HepG2 (cell line): ENCODE measurements at regions not wholly inside any gene's neighbourhood (a gene's known extent, or its start where the extent isn't known, plus 50 kb on each side); places are given as distances from the start of the nearest gene placed in this dataset.

Experiments
- ATAC-seq: fragments of 200-7000 bp; cut with Tn5 transposase; 3 replicates; pipeline ENCODE4 v1.9.1; 2020; ENCODE audit warnings: mild to moderate bottlenecking, moderate library complexity
- BruUV-seq: library from RNA; stranded (reverse); fragments of 400-500 nt; replicated peaks from 2 replicates; lab custom pipeline; 2021; lab: Mats Ljungman, UMichigan
- CTCF ChIA-PET: fragments of 300-600 bp; formaldehyde crosslinking; extraction: SDS; loops from one replicate; lab custom pipeline; 2021; ENCODE audit warnings: low total read pairs, inconsistent platforms, low intra/inter-chr PET ratio; lab: Yijun Ruan, JAX
- POLR2A ChIA-PET: fragments of 350-600 bp; sonication (Branson Sonifier 250); formaldehyde crosslinking; loops from one replicate; lab custom pipeline; 2020; ENCODE audit warnings: antibody characterized with exemption, inconsistent platforms; lab: Yijun Ruan, JAX
- DNase-seq: peaks from one replicate; pipeline ENCODE4 v3.0.0-alpha.2; 2015; ENCODE audit warnings: low spot score
- FAIRE-seq: peaks from 3 replicates; lab custom pipeline; 2011; peaks lifted over from hg19 to GRCh38; lab: Jason Lieb, UNC
- H2AFZ ChIP-seq: one replicate; pipeline ENCODE4 v1.6.1; 2011; ENCODE audit warnings: low read length, inconsistent platforms
- H3K27ac ChIP-seq: fragments of 300-600 bp; 3 replicates; pipeline ENCODE4 v1.8.0; 2011; ENCODE audit warnings: mixed run types, mild to moderate bottlenecking, mixed read lengths, low read length, inconsistent platforms; ENCODE audit not compliant: insufficient read depth; ENCODE audit errors: extremely low read length
- H3K27me3 ChIP-seq, 2 experiments: fragments of 200-600 bp in 1 of 2; 2 replicates in 1 of 2; 3 replicates in 1 of 2; pipeline versions ENCODE4 v1.6.0 to v1.8.0; 2011; ENCODE audit warnings: low read length in 2 of 2, mild to moderate bottlenecking in 2 of 2, moderate library complexity in 2 of 2, inconsistent platforms in 1 of 2; ENCODE audit not compliant: insufficient read depth in 2 of 2, control insufficient read depth in 1 of 2
- H3K36me3 ChIP-seq, 2 experiments: fragments of 200-600 bp in 1 of 2; replicated peaks in 1 of 2; 2 replicates in 1 of 2; 3 replicates in 1 of 2; pipeline versions ENCODE4 v1.5.1 to v1.8.0; 2011; ENCODE audit warnings: low read length in 2 of 2, inconsistent platforms in 1 of 2; ENCODE audit not compliant: insufficient read depth in 2 of 2, control insufficient read depth in 1 of 2
- H3K4me1 ChIP-seq: 2 replicates; pipeline ENCODE4 v1.5.1; 2012; ENCODE audit warnings: low read length, inconsistent platforms; ENCODE audit not compliant: insufficient read depth
- H3K4me2 ChIP-seq: 2 replicates; pipeline ENCODE4 v1.6.0; 2011; ENCODE audit warnings: low read depth, low read length, inconsistent platforms
- H3K4me3 ChIP-seq, 3 experiments: fragments of 200-600 bp in 1 of 3; sonication (generic), shearing (Covaris generic) in 1 of 3; replicated peaks in 1 of 3; 2 replicates each; pipeline ENCODE4 v1.5.1; 2011 to 2016; ENCODE audit warnings: low read length in 3 of 3, inconsistent platforms in 2 of 3, low read depth in 2 of 3, mild to moderate bottlenecking in 2 of 3, control low read depth in 1 of 3, mixed read lengths in 1 of 3; ENCODE audit not compliant: insufficient read depth in 1 of 3
- H3K79me2 ChIP-seq: one replicate; pipeline ENCODE4 v1.6.1; 2011; ENCODE audit warnings: low read length, inconsistent platforms; ENCODE audit not compliant: insufficient read depth
- H3K9ac ChIP-seq: 2 replicates; pipeline ENCODE4 v1.6.0; 2011; ENCODE audit warnings: mild to moderate bottlenecking, low read depth, low read length, inconsistent platforms; ENCODE audit not compliant: insufficient read depth
- H3K9me3 ChIP-seq: 2 replicates; pipeline ENCODE4 v1.5.1; 2012; ENCODE audit warnings: mild to moderate bottlenecking, low read length
- H4K20me1 ChIP-seq: 2 replicates; pipeline ENCODE4 v1.6.0; 2011; ENCODE audit warnings: inconsistent platforms, mild to moderate bottlenecking, low read length, moderate library complexity; ENCODE audit not compliant: insufficient read depth
- ATAD3A ChIP-seq: sonication (generic); formaldehyde crosslinking; IDR thresholded peaks from 2 replicates; pipeline ENCODE4 v1.4.0; 2020; ENCODE audit warnings: missing genetic modification reagents
- ATF5 ChIP-seq: sonication (generic); formaldehyde crosslinking; IDR thresholded peaks from 2 replicates; pipeline ENCODE4 v1.4.0; 2020; ENCODE audit warnings: mild to moderate bottlenecking, low read depth, missing genetic modification reagents
- FOSL1 ChIP-seq: sonication (generic); formaldehyde crosslinking; IDR thresholded peaks from 2 replicates; pipeline ENCODE4 v1.9.0; 2021; ENCODE audit warnings: missing genetic modification reagents, borderline replicate concordance
- GTF3A ChIP-seq: sonication (generic); formaldehyde crosslinking; conservative IDR thresholded peaks from 2 replicates; pipeline ENCODE4 v1.4.0; 2020; ENCODE audit warnings: mild to moderate bottlenecking, missing genetic modification reagents
- JUN ChIP-seq: sonication (generic); formaldehyde crosslinking; IDR thresholded peaks from 2 replicates; pipeline ENCODE4 v1.4.0; 2020; ENCODE audit warnings: mild to moderate bottlenecking, missing genetic modification reagents
- NRL ChIP-seq: sonication (generic); formaldehyde crosslinking; IDR thresholded peaks from 2 replicates; pipeline ENCODE4 v1.5.0; 2020; ENCODE audit warnings: missing genetic modification reagents, mild to moderate bottlenecking, moderate library complexity, borderline replicate concordance
- PHF21A ChIP-seq: sonication (generic); formaldehyde crosslinking; IDR thresholded peaks from 2 replicates; pipeline ENCODE4 v1.5.0; 2020; ENCODE audit warnings: mild to moderate bottlenecking, missing genetic modification reagents
- SRY ChIP-seq: sonication (generic); formaldehyde crosslinking; IDR thresholded peaks from 2 replicates; pipeline ENCODE4 v1.8.0; 2022; ENCODE audit warnings: mild to moderate bottlenecking, missing genetic modification reagents
- XBP1 ChIP-seq: sonication (generic); formaldehyde crosslinking; IDR thresholded peaks from 2 replicates; pipeline ENCODE4 v1.5.0; 2020; ENCODE audit warnings: missing genetic modification reagents
- ZNF3 ChIP-seq: IDR thresholded peaks from 2 replicates; pipeline ENCODE4 v1.7.0; 2017; ENCODE audit warnings: inconsistent platforms
- ZNF317 ChIP-seq: sonication (generic); formaldehyde crosslinking; IDR thresholded peaks from 2 replicates; pipeline ENCODE4 v1.5.0; 2020; ENCODE audit warnings: mild to moderate bottlenecking, missing genetic modification reagents
- ZNF414 ChIP-seq: sonication (generic); formaldehyde crosslinking; IDR thresholded peaks from 2 replicates; pipeline ENCODE4 v1.5.0; 2020; ENCODE audit warnings: missing genetic modification reagents
- ZNF552 ChIP-seq: sonication (generic); formaldehyde crosslinking; IDR thresholded peaks from 2 replicates; pipeline ENCODE4 v1.9.0; 2022; ENCODE audit warnings: missing genetic modification reagents, mild to moderate bottlenecking, borderline replicate concordance
- ZNF569 ChIP-seq: sonication (generic); formaldehyde crosslinking; IDR thresholded peaks from 2 replicates; pipeline ENCODE4 v1.5.0; 2020; ENCODE audit warnings: mild to moderate bottlenecking, missing genetic modification reagents, moderate library complexity, borderline replicate concordance
- ZNF614 ChIP-seq: IDR thresholded peaks from 2 replicates; pipeline ENCODE4 v1.6.1; 2018; ENCODE audit warnings: missing biosample characterization, missing genetic modification reagents, inconsistent platforms, borderline replicate concordance
- WGBS: methylation state at CpG from one replicate; pipeline ENCODE4 v1.1.6; 2017; ENCODE audit warnings: low lambda C conversion rate; 5-methylcytosine and 5-hydroxymethylcytosine counted together
- in situ Hi-C: cut with HindIII; loops from 2 replicates; pipeline ENCODE4 v1.10.0; 2017; ENCODE audit warnings: low pct_unique_long_range_greater_than_20kb; ENCODE audit not compliant: extremely low pct_ligation_motif_present
- intact Hi-C: fragments of 100-400 bp; cut with micrococcal nuclease; formaldehyde crosslinking; loops from one replicate; pipeline ENCODE4 v1.10.0; 2022; ENCODE audit not compliant: unreplicated experiment
- TF ChIP-seq, protein P1 (sequence below): IDR thresholded peaks from 2 replicates; pipeline ENCODE4 v1.6.1; 2016; ENCODE audit warnings: low read depth, borderline replicate concordance
- TF ChIP-seq, protein P2 (sequence below): sonication (generic); formaldehyde crosslinking; IDR thresholded peaks from 2 replicates; pipeline ENCODE4 v1.4.0; 2020; ENCODE audit warnings: missing genetic modification reagents

DNA sequence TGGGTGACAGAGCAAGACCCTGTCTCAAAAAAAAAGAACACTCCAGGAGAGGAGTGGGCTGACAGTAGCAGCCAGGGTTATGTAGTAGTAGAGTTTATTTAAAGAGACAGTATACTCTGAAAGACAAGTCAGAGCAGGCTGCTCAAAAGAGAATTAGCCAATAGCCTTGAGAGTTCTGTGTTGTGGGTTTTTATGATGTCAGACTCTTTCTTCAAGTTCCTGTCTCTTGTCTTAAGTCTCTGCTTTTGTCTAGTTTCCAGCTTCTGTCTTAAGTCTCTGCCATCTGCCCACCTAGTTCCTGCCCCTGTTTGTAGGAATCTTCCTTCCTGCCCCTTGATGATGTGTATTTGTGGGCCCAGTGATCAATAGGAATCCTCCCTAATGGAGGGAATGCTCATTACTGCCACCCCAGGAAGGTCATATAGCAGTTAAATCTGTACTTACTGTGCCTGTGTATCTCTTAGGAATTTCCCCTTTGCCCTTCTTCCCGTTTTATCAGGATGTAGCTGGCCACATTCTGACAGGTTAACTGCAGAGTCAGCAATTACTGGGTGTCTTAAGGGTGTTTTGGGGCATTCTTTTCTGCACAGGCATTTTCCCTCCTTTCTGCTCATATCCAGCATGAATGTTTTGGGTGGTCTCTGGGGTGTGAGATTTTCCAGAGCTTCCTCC, 580.5 kb upstream of the SGCD start (continued):
- TF ChIP-seq, protein P1, sequence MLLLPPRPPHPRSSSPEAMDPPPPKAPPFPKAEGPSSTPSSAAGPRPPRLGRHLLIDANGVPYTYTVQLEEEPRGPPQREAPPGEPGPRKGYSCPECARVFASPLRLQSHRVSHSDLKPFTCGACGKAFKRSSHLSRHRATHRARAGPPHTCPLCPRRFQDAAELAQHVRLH = no peak
- TF ChIP-seq, protein P2, sequence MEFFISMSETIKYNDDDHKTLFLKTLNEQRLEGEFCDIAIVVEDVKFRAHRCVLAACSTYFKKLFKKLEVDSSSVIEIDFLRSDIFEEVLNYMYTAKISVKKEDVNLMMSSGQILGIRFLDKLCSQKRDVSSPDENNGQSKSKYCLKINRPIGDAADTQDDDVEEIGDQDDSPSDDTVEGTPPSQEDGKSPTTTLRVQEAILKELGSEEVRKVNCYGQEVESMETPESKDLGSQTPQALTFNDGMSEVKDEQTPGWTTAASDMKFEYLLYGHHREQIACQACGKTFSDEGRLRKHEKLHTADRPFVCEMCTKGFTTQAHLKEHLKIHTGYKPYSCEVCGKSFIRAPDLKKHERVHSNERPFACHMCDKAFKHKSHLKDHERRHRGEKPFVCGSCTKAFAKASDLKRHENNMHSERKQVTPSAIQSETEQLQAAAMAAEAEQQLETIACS = no peak
- no peak for TF ChIP-seq ZNF614 (CRISPR knock-in tag)

DNA sequence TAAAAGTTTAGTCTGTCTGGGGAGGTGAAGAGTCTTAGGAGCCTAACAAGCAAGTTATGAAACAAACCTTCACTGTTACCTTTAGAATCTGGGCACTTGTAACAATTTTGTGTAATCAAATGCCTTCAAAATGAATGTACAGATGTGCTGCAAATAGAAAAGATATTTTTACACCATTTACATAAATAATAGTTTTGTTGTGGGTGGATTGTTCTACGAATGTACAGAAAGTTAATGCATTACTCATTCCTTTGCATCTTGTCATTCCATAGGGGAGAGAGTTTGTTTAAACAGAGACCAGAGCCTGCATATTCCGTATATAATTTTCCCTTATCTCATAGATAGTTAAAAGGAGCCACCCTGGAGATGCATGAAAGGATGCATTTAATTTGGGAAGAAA, 576.9 kb upstream of the SGCD start:
- no peak for FAIRE-seq
- BruUV-seq = no TSS peak

GRCh38 chr5:155750571-155750970, 576.4 kb upstream of the SGCD start:
- Histone ChIP-seq H3K4me2 (no peak overlapping the region), H4K20me1 (no peaks in the 10 kb centered on the region), H3K36me3 (no peaks in the 10 kb centered on the region), H3K27me3 (no peaks in the 10 kb centered on the region; a peak in 1 of 5 replicates), H3K27ac (no peak overlapping the region), H3K9me3 (no peaks in the 10 kb centered on the region), H2AFZ (no peak overlapping the region), H3K4me1 (no peaks in the 10 kb centered on the region), H3K9ac (no peak overlapping the region), H3K79me2 (no peaks in the 10 kb centered on the region), H3K4me3 (no peak overlapping the region)
- in situ Hi-C loops = no loop called here
- ChIA-PET CTCF (no interaction called here), POLR2A (no interaction called here)
- no peak for DNase-seq
- BruUV-seq = no TSS peak
- intact Hi-C loops = no loop called here
- no peak for ATAC-seq
- no peak for FAIRE-seq
- no peak for TF ChIP-seq PHF21A
- no peak for TF ChIP-seq ZNF3 (CRISPR knock-in tag)
- TF ChIP-seq ZNF414 = no peak
- TF ChIP-seq SRY (CRISPR knock-in tag) = no peak
- TF ChIP-seq ATF5 (CRISPR knock-in tag) = no peak
- no peak for TF ChIP-seq ZNF552 (CRISPR knock-in tag)
- TF ChIP-seq XBP1 (CRISPR knock-in tag) = no peak
- no peak for TF ChIP-seq JUN (CRISPR knock-in tag)
- no peak for TF ChIP-seq ZNF317 (CRISPR knock-in tag)
- no peak for TF ChIP-seq ZNF569
- no peak for TF ChIP-seq NRL (CRISPR knock-in tag)
- no peak for TF ChIP-seq FOSL1 (CRISPR knock-in tag)

More for the DNA sequence above, 576.9 kb upstream of the SGCD start:
- intact Hi-C loops = no loop called here
- Histone ChIP-seq H3K27ac (no peak overlapping the region), H4K20me1 (no peaks in the 10 kb centered on the region), H3K4me3 (no peak overlapping the region), H3K79me2 (no peaks in the 10 kb centered on the region), H3K9ac (no peak overlapping the region), H3K4me1 (no peaks in the 10 kb centered on the region), H3K4me2 (no peak overlapping the region), H3K36me3 (no peaks in the 10 kb centered on the region), H3K27me3 (no peaks in the 10 kb centered on the region; a peak in 1 of 5 replicates), H2AFZ (no peak overlapping the region), H3K9me3 (no peaks in the 10 kb centered on the region)
- ChIA-PET CTCF (no interaction called here), POLR2A (no interaction called here)
- TF ChIP-seq ATAD3A (CRISPR knock-in tag) (no peak), GTF3A (no peak)
- in situ Hi-C loops = no loop called here
- ATAC-seq = no peak
- WGBS = 1% methylated on average over 2 of the region's 2 CpGs
- DNase-seq = no peak
